ENCODE measurements at regions not wholly inside any gene's neighbourhood (a gene's known extent, or its start where the extent isn't known, plus 50 kb on each side); places are given as distances from the start of the nearest gene placed in this dataset.

GRCh38 chr20:7758406-7758805 lies 181.9 kb downstream of the HAO1 start (continued):
- TF ChIP-seq, protein P1, sequence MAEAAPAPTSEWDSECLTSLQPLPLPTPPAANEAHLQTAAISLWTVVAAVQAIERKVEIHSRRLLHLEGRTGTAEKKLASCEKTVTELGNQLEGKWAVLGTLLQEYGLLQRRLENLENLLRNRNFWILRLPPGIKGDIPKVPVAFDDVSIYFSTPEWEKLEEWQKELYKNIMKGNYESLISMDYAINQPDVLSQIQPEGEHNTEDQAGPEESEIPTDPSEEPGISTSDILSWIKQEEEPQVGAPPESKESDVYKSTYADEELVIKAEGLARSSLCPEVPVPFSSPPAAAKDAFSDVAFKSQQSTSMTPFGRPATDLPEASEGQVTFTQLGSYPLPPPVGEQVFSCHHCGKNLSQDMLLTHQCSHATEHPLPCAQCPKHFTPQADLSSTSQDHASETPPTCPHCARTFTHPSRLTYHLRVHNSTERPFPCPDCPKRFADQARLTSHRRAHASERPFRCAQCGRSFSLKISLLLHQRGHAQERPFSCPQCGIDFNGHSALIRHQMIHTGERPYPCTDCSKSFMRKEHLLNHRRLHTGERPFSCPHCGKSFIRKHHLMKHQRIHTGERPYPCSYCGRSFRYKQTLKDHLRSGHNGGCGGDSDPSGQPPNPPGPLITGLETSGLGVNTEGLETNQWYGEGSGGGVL (tag by site-specific recombination; IDR thresholded peaks at IDR 0.05): no peak
- TF ChIP-seq ZBTB17 (tag by site-specific recombination; IDR thresholded peaks at IDR 0.05) (no peak), KLF8 (tag by site-specific recombination; IDR thresholded peaks at IDR 0.05) (no peak), EGR2 (tag by site-specific recombination; IDR thresholded peaks at IDR 0.05; ENCODE audit: low read depth) (no peak), ZNF518A (tag by site-specific recombination; conservative IDR thresholded peaks at IDR 0.05; ENCODE audit: low read depth) (no peak)

DNA sequence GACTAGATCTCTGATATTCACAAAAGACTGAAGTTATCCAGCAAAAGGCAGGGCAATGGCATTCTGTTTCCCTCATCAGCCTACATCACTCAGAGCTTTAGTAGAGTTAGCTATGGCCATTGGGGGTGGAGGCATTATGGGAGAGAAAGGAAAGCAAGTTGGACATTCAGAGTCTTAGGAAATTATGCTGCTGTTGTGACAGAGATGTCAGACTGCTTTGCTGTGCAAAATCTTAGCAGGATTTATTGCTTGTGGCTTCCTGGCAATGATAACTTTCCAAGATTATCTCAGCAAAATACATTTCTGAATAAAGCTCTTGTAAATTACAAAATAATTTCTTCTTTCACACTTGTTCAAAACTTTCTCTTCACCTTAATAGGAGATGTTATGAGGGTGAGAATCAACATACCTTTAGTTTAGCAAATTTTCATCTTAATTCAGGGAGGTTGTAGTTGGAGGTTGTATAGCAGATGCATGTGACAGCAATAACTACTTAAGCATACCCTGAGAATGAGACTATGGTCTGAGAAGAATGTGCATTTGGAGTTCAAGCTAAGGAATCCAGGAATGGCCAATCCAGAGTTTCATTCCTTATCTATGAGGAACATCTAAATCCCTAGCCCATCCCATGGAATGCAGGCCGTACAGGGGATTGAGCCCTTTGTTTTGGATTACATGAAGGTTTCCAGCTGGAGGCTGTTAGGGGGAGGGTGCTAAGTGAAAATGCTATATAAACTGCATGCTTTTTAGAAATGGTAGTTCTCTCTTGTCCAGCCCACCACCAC lies 179.8 kb downstream of the HAO1 start:
- ChIA-PET POLR2A (no interaction called here), CTCF (no interaction called here)
- H3K4me3 ChIP-seq (ENCODE audit: low read depth, low read length): no peak overlapping the region
- no peaks in the 10 kb centered on the region for H3K9me3 ChIP-seq (ENCODE audit: control insufficient read depth, insufficient read depth, low read depth, low read length)
- TF ChIP-seq ZNF555 (tag by site-specific recombination; conservative IDR thresholded peaks at IDR 0.05): no peak
- TF ChIP-seq, protein P2, sequence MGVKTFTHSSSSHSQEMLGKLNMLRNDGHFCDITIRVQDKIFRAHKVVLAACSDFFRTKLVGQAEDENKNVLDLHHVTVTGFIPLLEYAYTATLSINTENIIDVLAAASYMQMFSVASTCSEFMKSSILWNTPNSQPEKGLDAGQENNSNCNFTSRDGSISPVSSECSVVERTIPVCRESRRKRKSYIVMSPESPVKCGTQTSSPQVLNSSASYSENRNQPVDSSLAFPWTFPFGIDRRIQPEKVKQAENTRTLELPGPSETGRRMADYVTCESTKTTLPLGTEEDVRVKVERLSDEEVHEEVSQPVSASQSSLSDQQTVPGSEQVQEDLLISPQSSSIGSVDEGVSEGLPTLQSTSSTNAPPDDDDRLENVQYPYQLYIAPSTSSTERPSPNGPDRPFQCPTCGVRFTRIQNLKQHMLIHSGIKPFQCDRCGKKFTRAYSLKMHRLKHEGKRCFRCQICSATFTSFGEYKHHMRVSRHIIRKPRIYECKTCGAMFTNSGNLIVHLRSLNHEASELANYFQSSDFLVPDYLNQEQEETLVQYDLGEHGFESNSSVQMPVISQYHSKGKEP (tag by site-specific recombination; IDR thresholded peaks at IDR 0.05): no peak
- TF ChIP-seq BCL11A (tag by site-specific recombination; IDR thresholded peaks at IDR 0.05; ENCODE audit: low read depth): no peak
- no peak for TF ChIP-seq ZNF585B (tag by site-specific recombination; IDR thresholded peaks at IDR 0.05)
- TF ChIP-seq ZNF514 (tag by site-specific recombination; IDR thresholded peaks at IDR 0.05): no peak
- no peak for TF ChIP-seq ZNF280D (tag by site-specific recombination; IDR thresholded peaks at IDR 0.05)
- no peak for TF ChIP-seq HOXC10 (CRISPR knock-in tag; IDR thresholded peaks at IDR 0.05)
- no peak for TF ChIP-seq SP2 (tag by site-specific recombination; IDR thresholded peaks at IDR 0.05)
- TF ChIP-seq ZNF677 (tag by site-specific recombination; IDR thresholded peaks at IDR 0.05): no peak
- no peak for TF ChIP-seq ZNF513 (tag by site-specific recombination; IDR thresholded peaks at IDR 0.05)
- TF ChIP-seq ZNF175 (tag by site-specific recombination; IDR thresholded peaks at IDR 0.05): no peak
- TF ChIP-seq ZNF416 (tag by site-specific recombination; IDR thresholded peaks at IDR 0.05): no peak
- no peaks in the 10 kb centered on the region for H3K36me3 ChIP-seq (ENCODE audit: control insufficient read depth in 2 of 2, insufficient read depth in 1 of 2, low read length in 2 of 2)
- no peaks in the 10 kb centered on the region for H3K4me1 ChIP-seq (ENCODE audit: control insufficient read depth, insufficient read depth, low read length)
- no peak overlapping the region for H3K27ac ChIP-seq (ENCODE audit: extremely low read depth, low read depth, low read length)
